SK-N-SH (cell line): ENCODE measurements at regions not wholly inside any gene's neighbourhood (a gene's known extent, or its start where the extent isn't known, plus 50 kb on each side); places are given as distances from the start of the nearest gene placed in this dataset.

Source experiments
- EP300 ChIP-seq, 2 experiments: IDR thresholded peaks; 2 replicates each; pipeline versions ENCODE4 v1.4.0 to v1.6.1; 2012; ENCODE audit warnings: borderline replicate concordance in 1 of 2, low read depth in 1 of 2, low read length in 1 of 2
- EZH2phosphoT487 ChIP-seq: fragments of 200-600 bp; sonication (generic); IDR thresholded peaks from 2 replicates; pipeline ENCODE4 v1.6.1; 2017; ENCODE audit warnings: low read depth, mixed run types, mild to moderate bottlenecking, antibody characterized with exemption, moderate library complexity, borderline replicate concordance
- NFIC ChIP-seq: IDR thresholded peaks from 2 replicates; pipeline ENCODE4 v1.4.0; 2012; ENCODE audit warnings: borderline replicate concordance
- SMC3 ChIP-seq: IDR thresholded peaks from 2 replicates; pipeline ENCODE4 v1.6.1; 2012; ENCODE audit warnings: low read depth, low read length, improper control_type of control experiment
- TF ChIP-seq, protein P1 (sequence below): fragments of 200-600 bp; sonication (generic); IDR thresholded peaks from 2 replicates; pipeline ENCODE4 v1.6.1; 2017; ENCODE audit warnings: antibody characterized with exemption, mild to moderate bottlenecking, moderate library complexity

DNA sequence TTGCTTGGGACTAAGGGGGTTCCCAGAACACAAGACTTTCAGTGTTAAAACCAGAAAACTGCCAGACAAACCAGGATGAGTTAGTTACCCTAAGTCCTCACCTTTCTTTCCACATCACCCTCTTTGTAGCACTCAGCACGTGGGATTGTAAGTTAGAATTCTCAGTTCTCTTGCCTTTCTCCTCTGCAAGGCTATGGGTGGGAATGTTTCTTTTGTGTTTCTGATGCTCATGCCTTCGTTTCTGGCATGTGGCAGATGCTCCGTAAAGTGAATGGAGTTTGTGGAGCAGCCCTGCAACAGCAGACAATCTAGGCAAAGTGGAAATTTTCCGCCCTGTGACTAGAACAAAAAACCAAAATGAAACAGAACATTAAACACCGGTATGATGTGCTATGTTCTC, 64.7 kb upstream of the SPP1 start:
- no peak for TF ChIP-seq NFIC
- TF ChIP-seq, protein P1, sequence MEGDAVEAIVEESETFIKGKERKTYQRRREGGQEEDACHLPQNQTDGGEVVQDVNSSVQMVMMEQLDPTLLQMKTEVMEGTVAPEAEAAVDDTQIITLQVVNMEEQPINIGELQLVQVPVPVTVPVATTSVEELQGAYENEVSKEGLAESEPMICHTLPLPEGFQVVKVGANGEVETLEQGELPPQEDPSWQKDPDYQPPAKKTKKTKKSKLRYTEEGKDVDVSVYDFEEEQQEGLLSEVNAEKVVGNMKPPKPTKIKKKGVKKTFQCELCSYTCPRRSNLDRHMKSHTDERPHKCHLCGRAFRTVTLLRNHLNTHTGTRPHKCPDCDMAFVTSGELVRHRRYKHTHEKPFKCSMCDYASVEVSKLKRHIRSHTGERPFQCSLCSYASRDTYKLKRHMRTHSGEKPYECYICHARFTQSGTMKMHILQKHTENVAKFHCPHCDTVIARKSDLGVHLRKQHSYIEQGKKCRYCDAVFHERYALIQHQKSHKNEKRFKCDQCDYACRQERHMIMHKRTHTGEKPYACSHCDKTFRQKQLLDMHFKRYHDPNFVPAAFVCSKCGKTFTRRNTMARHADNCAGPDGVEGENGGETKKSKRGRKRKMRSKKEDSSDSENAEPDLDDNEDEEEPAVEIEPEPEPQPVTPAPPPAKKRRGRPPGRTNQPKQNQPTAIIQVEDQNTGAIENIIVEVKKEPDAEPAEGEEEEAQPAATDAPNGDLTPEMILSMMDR: no peak
- no peak for TF ChIP-seq EZH2phosphoT487
- no peak for TF ChIP-seq EP300 (IDR thresholded peaks at IDR 0.05; ENCODE audit: borderline replicate concordance in 1 of 2, low read depth in 1 of 2, low read length in 1 of 2)
- TF ChIP-seq SMC3: no peak
